ENCODE measurements at regions not wholly inside any gene's neighbourhood (a gene's known extent, or its start where the extent isn't known, plus 50 kb on each side); places are given as distances from the start of the nearest gene placed in this dataset.

GRCh38 chr20:61127311-61128039, 124.6 kb upstream of the CDH4 start:
- no peaks in the 10 kb centered on the region for H3K4me1 Mint-ChIP-seq
- no peak overlapping the region for H3K4me3 Mint-ChIP-seq
- no peak for ATAC-seq (ENCODE audit: low read depth)
- H3K9me3 Mint-ChIP-seq: no peaks in the 10 kb centered on the region
- no peak overlapping the region for H3K27ac Mint-ChIP-seq
- H3K27me3 Mint-ChIP-seq: no peaks in the 10 kb centered on the region
- no peak for DNase-seq (ENCODE audit: low spot score in 2 of 2)
- no peaks in the 10 kb centered on the region for H3K36me3 Mint-ChIP-seq

- Mint-ChIP-seq H3K27me3 (no peaks in the 10 kb centered on the region), H3K36me3 (no peaks in the 10 kb centered on the region), H3K9me3 (no peaks in the 10 kb centered on the region), H3K27ac (no peak overlapping the region), H3K4me1 (no peaks in the 10 kb centered on the region), H3K4me3 (no peak overlapping the region)
- no peak for ATAC-seq (ENCODE audit: low read depth)
- DNase-seq (ENCODE audit: low spot score in 2 of 2): no peak
These were observed 123.3 kb upstream of the CDH4 start for GRCh38 chr20:61128701-61129269.

- Mint-ChIP-seq H3K4me3 (no peak overlapping the region), H3K27me3 (no peaks in the 10 kb centered on the region), H3K4me1 (no peaks in the 10 kb centered on the region), H3K9me3 (no peaks in the 10 kb centered on the region), H3K27ac (no peak overlapping the region), H3K36me3 (no peaks in the 10 kb centered on the region)
- ATAC-seq (ENCODE audit: low read depth) (no peak), DNase-seq (ENCODE audit: low spot score in 2 of 2) (no peak)
These were observed 122.8 kb upstream of the CDH4 start for GRCh38 chr20:61129311-61129710.

GRCh38 chr20:61130156-61130555, 121.9 kb upstream of the CDH4 start:
- Mint-ChIP-seq H3K27me3 (no peaks in the 10 kb centered on the region), H3K27ac (no peak overlapping the region), H3K9me3 (no peaks in the 10 kb centered on the region), H3K4me3 (no peak overlapping the region), H3K36me3 (no peaks in the 10 kb centered on the region), H3K4me1 (no peaks in the 10 kb centered on the region)
- DNase-seq (ENCODE audit: low spot score in 2 of 2) (no peak), ATAC-seq (ENCODE audit: low read depth) (no peak)

- no peak for ATAC-seq (ENCODE audit: low read depth)
- H3K27ac Mint-ChIP-seq: no peak overlapping the region
- no peaks in the 10 kb centered on the region for H3K9me3 Mint-ChIP-seq
- no peaks in the 10 kb centered on the region for H3K4me1 Mint-ChIP-seq
- DNase-seq (ENCODE audit: low spot score in 2 of 2): no peak
- no peaks in the 10 kb centered on the region for H3K36me3 Mint-ChIP-seq
- no peaks in the 10 kb centered on the region for H3K27me3 Mint-ChIP-seq
- H3K4me3 Mint-ChIP-seq: no peak overlapping the region
These were observed 120.1 kb upstream of the CDH4 start for GRCh38 chr20:61131944-61132343.

- H3K9me3 Mint-ChIP-seq: no peaks in the 10 kb centered on the region
- no peak overlapping the region for H3K4me3 Mint-ChIP-seq
- H3K27me3 Mint-ChIP-seq: no peaks in the 10 kb centered on the region
- H3K4me1 Mint-ChIP-seq: no peaks in the 10 kb centered on the region
- no peak for ATAC-seq (ENCODE audit: low read depth)
- H3K27ac Mint-ChIP-seq: no peak overlapping the region
- H3K36me3 Mint-ChIP-seq: no peaks in the 10 kb centered on the region
- DNase-seq (ENCODE audit: low spot score in 2 of 2): no peak
These were observed 118.5 kb upstream of the CDH4 start for GRCh38 chr20:61133611-61134010.

- Mint-ChIP-seq H3K4me3 (no peak overlapping the region), H3K27ac (no peak overlapping the region), H3K4me1 (no peaks in the 10 kb centered on the region), H3K9me3 (no peaks in the 10 kb centered on the region), H3K36me3 (no peaks in the 10 kb centered on the region), H3K27me3 (no peaks in the 10 kb centered on the region)
- DNase-seq (ENCODE audit: low spot score in 2 of 2): no peak
- ATAC-seq (ENCODE audit: low read depth): no peak
These were observed 117.6 kb upstream of the CDH4 start for GRCh38 chr20:61134296-61135030.

GRCh38 chr20:61135266-61135665, 116.8 kb upstream of the CDH4 start:
- H3K4me3 Mint-ChIP-seq: no peak overlapping the region
- DNase-seq (ENCODE audit: low spot score in 2 of 2): no peak
- no peaks in the 10 kb centered on the region for H3K27me3 Mint-ChIP-seq
- H3K27ac Mint-ChIP-seq: no peak overlapping the region
- ATAC-seq (ENCODE audit: low read depth): no peak
- no peaks in the 10 kb centered on the region for H3K36me3 Mint-ChIP-seq
- peaks cover 1% of the 10 kb centered on the region for H3K9me3 Mint-ChIP-seq
- H3K4me1 Mint-ChIP-seq: no peaks in the 10 kb centered on the region

GRCh38 chr20:61135968-61136367, 116.1 kb upstream of the CDH4 start:
- H3K36me3 Mint-ChIP-seq: no peaks in the 10 kb centered on the region
- no peak overlapping the region for H3K4me3 Mint-ChIP-seq
- H3K4me1 Mint-ChIP-seq: no peaks in the 10 kb centered on the region
- H3K9me3 Mint-ChIP-seq: peaks cover 3% of the 10 kb centered on the region
- ATAC-seq (ENCODE audit: low read depth): no peak
- no peaks in the 10 kb centered on the region for H3K27me3 Mint-ChIP-seq
- no peak for DNase-seq (ENCODE audit: low spot score in 2 of 2)
- H3K27ac Mint-ChIP-seq: no peak overlapping the region

GRCh38 chr20:61138566-61138965, 113.5 kb upstream of the CDH4 start:
- no peak overlapping the region for H3K27ac Mint-ChIP-seq
- ATAC-seq (ENCODE audit: low read depth): no peak
- no peaks in the 10 kb centered on the region for H3K27me3 Mint-ChIP-seq
- DNase-seq (ENCODE audit: low spot score in 2 of 2): no peak
- peaks cover 7% of the 10 kb centered on the region for H3K9me3 Mint-ChIP-seq
- H3K4me1 Mint-ChIP-seq: no peaks in the 10 kb centered on the region
- H3K36me3 Mint-ChIP-seq: no peaks in the 10 kb centered on the region
- H3K4me3 Mint-ChIP-seq: no peak overlapping the region

- Mint-ChIP-seq H3K4me1 (no peaks in the 10 kb centered on the region), H3K4me3 (no peak overlapping the region), H3K27ac (no peak overlapping the region), H3K27me3 (no peaks in the 10 kb centered on the region), H3K36me3 (no peaks in the 10 kb centered on the region), H3K9me3 (peaks cover 7% of the 10 kb centered on the region)
- DNase-seq (ENCODE audit: low spot score in 2 of 2): no peak
- ATAC-seq (ENCODE audit: low read depth): no peak
These were observed 113.0 kb upstream of the CDH4 start for GRCh38 chr20:61139031-61139430.

GRCh38 chr20:61140576-61140975, 111.5 kb upstream of the CDH4 start:
- Mint-ChIP-seq H3K4me3 (no peak overlapping the region), H3K27ac (no peak overlapping the region), H3K36me3 (no peaks in the 10 kb centered on the region), H3K27me3 (no peaks in the 10 kb centered on the region), H3K4me1 (no peaks in the 10 kb centered on the region), H3K9me3 (peaks cover 7% of the 10 kb centered on the region)
- DNase-seq (ENCODE audit: low spot score in 2 of 2) (no peak), ATAC-seq (ENCODE audit: low read depth) (no peak)

GRCh38 chr20:61146023-61146422, 106.0 kb upstream of the CDH4 start:
- H3K4me1 Mint-ChIP-seq: no peaks in the 10 kb centered on the region
- no peak for DNase-seq (ENCODE audit: low spot score in 2 of 2)
- H3K27me3 Mint-ChIP-seq: no peaks in the 10 kb centered on the region
- peaks cover 3% of the 10 kb centered on the region for H3K9me3 Mint-ChIP-seq
- no peaks in the 10 kb centered on the region for H3K36me3 Mint-ChIP-seq
- no peak overlapping the region for H3K27ac Mint-ChIP-seq
- ATAC-seq (ENCODE audit: low read depth): no peak
- H3K4me3 Mint-ChIP-seq: no peak overlapping the region

GRCh38 chr20:61149636-61150035, 102.4 kb upstream of the CDH4 start:
- DNase-seq (ENCODE audit: low spot score in 2 of 2) (no peak), ATAC-seq (ENCODE audit: low read depth) (no peak)
- Mint-ChIP-seq H3K27me3 (no peaks in the 10 kb centered on the region), H3K4me3 (no peak overlapping the region), H3K4me1 (no peaks in the 10 kb centered on the region), H3K27ac (no peak overlapping the region), H3K36me3 (no peaks in the 10 kb centered on the region), H3K9me3 (no peaks in the 10 kb centered on the region)
